Right hindlimb (tissue), 1 donor: ENCODE measurements at regions not wholly inside any gene's neighbourhood (a gene's known extent, or its start where the extent isn't known, plus 50 kb on each side); places are given as distances from the start of the nearest gene placed in this dataset.
"Not testable (repeated sequence)": the region's sequence is repeated elsewhere in the genome, so short reads cannot be mapped to it uniquely, and the experiment has no call there.

Experiments
- DNase-seq: peaks from one replicate; pipeline ENCODE4 v3.0.0-alpha.2; 2018

GRCh38 chr6:167392631-167393316 is 67.9 kb downstream of the TTLL2 start:
- no peak for DNase-seq

- DNase-seq, result no peak
Observed at GRCh38 chr6:167393731-167394130, 68.8 kb downstream of the TTLL2 start.

- peak; percentile 43 for DNase-seq
Observed at GRCh38 chr6:167394339-167394738, 69.5 kb downstream of the TTLL2 start.

DNA sequence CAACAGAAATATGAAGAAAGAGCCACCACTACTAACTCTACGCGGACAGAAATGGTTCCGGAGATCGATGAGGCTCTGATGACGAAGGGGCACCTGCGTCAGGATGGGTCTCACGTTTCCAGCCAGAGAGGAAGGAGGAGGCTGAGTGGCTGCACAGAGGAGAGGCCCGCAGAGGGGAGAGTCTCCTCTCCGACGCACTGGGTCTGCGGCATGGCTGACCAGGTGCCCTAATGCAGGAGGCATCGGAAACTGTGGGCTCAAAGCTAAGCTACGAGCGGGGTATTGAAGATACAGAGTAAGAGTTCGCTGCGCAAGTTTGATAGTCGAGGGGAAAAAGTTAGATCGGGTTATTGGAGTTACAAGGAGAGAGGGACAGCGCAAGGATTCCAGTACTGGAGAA is 69.9 kb downstream of the TTLL2 start:
- no peak for DNase-seq

GRCh38 chr6:167396068-167396658 is 71.3 kb downstream of the TTLL2 start:
- DNase-seq, result no peak

DNA sequence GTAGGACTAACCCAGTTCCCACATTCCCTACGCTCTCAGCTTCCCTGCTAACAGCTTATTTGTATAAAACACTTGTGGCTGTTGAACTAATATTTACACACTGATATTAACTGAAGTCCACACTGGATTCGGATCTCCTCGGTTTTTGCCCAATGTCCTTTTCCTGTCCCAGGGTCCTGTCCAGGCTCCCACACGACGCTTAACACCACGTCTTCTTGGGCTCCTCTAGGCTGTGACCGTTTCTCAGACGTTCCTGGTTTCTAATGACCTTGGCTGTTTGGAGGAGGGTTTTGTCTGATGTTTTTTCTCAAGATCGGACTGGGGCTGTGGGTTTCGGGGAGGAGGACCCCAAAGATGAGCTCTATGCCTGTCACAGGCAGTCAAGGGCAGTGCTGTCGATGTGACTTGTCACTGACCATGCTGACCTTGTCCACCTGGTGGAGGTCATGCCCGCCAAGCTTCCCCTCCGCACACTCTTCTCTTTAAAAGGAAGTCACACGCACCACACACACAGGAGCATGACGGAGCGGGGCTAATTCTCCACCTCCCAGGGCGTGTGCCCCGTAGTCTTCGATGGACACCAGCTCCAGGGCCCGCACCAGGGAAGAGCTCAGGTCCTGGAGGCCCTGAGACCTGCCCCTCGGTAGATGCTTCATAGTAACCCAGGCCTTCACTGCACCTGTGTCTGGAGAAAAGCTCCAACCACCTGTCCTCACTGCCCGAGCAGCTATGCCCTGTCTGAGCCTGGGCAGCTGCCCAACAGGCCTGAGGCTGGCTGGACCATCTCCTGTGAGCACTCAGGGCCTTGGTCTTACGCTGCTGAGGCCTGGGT is 72.0 kb downstream of the TTLL2 start:
- no peak for DNase-seq

DNA sequence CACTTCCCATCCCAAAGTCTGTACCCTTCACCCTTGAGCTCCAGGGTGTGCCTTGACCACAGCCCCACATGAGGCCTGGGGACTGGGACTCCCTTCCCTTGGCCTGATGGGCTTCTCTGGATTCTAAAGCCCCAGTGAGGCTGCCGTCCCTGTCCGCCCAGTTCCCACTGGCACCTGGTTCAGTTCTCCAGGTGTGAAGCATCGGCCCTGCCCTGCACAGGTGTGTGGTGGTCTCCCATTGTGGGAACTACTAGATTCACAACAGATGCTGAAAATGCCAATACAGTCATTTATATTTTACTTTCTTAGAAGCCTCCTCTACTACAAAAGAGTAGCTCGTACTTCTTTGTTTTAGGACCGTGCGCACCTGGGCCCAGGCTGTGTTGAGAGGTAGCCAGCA is 72.8 kb downstream of the TTLL2 start:
- no peak for DNase-seq

DNA sequence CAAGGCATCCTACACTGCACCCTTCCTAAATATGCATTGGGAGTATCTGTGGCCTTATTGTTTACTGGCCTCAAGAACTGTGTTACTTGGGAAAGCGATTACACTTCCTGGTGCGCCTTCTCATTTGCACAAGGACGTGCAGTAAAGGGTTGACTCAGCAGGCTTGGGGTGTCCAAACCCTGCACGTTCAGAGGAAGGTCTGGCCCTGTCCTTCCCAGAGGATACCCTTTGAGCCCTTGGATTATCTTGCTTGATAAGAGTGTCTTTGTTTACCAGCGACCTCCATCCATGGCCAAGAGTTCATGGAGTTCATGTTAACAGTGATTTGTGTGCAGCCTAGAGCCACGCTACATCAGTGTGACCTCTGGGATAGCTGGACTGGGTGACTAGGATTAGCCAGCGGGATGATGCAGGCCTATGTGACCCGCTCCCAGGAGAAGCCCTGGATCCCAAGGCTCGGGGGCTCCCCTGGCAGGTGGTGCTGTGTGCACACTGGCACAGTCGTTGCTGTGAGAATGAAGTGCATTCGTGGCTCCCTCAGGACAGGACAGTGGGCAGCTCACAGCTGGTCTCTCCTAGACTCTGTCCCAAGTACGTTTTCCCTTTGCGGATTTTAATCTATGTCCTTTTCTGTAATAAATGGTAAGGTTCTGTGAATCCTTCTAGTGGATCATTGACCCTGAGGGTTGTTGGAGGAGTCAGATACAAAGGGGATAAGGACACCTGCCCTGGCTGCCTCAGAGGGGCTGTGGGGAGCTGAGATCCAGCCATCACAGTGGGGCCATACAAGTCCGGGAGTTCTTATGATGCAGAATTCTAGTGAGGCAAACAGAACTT is 73.5 kb downstream of the TTLL2 start:
- no peak for DNase-seq

DNA sequence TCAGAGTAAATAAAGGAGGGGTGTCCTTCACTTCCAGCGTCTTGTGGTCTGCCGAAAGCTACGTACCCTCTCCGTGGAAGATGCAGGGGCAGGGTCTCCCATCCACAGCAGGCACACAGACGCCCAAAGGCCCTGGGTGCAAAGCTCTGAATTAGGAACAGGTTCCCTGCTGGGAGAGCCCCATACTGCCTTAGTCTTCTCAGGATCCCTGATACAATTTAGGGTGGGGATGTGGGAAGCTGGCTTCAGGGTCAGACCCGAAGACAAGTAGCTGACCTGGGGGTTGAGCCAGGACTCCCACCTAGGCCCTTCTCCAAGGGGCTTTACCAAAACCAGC is 74.1 kb downstream of the TTLL2 start:
- DNase-seq, result no peak

GRCh38 chr6:167399599-167399998 is 74.7 kb downstream of the TTLL2 start:
- no peak for DNase-seq

DNA sequence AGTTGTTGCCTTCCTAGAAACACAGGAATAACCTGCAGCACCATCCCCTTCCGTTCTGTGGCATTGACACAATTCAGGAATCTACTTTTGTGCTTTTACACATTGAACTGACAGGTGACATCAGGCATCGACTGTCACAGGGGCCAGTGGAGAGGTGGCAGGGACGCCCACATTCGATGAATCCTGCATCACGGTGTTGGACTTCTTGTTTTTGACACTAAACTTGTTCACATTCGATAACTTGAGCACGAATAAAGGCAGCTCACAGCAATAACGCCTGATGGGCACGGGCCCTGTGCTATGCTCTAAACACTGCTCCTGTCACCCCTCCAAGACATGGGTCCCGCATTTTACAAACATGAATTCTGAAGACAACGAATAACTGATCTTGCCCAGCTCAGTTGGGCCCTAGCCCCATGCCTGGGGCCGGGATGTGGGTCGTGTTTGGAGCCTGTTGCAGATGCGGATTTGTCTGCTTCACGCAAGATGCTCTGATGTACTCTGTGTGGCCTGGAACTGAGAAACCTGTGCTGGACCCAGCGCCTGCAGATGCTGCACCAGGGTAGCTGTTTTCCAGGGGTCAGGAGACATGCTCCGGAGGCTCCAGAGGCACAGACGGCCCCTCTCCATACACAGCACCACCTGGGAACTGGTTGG is 75.7 kb downstream of the TTLL2 start:
- no peak for DNase-seq

DNA sequence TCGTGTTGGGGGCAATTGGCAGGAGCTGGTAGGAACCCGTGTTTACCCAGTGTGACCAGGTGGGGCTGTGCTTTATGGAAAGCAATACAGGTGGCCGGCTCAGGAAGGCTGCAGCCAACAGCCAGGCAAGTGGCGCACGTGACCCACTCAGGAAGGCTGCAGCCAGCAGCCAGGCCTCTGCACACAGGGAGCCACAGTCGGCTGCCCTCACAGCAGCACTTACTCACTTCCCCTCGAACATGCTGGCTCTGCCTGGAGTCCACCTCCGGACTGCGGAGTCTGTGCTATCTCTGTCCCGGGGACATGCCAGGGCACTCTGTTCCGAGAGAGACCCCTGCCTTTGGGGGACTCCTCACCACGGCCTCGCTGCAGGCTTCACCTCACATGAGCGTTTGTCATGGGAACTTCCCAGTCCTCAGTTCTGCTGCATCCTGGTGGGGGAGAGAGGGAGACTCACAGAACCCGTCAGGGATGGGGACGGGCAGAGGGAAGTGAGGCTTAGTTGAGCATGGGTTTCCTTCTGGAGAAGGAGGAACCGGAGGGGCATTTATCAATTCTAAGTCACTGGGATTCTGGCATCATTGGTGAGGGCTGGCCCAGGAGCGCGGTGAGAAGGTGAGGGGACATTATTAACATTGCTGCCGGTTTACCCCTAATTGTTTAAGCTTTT is 76.8 kb downstream of the TTLL2 start:
- peak; percentile 34 for DNase-seq

- DNase-seq, result no peak
Observed at GRCh38 chr6:167402195-167402686, 77.4 kb downstream of the TTLL2 start.

DNA sequence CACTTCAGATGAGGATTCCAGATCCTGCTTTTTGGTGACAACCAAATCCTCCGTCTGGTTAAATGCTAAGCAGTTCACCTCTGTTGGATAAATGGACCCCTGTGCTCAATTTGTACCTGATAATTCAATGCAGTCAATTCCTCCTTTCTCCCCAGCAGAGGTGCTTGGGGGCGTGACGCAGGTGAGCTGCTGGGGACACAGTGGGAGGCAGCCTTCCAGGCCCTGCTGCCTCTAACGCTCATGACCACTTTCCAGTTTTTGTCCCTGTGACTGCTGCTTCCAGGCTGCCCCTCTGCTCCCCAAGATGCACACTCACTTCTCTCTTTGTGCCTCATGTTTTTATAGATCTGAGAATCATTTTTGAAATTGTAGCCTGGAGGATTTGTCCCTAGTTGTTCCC is 78.5 kb downstream of the TTLL2 start:
- no peak for DNase-seq

DNA sequence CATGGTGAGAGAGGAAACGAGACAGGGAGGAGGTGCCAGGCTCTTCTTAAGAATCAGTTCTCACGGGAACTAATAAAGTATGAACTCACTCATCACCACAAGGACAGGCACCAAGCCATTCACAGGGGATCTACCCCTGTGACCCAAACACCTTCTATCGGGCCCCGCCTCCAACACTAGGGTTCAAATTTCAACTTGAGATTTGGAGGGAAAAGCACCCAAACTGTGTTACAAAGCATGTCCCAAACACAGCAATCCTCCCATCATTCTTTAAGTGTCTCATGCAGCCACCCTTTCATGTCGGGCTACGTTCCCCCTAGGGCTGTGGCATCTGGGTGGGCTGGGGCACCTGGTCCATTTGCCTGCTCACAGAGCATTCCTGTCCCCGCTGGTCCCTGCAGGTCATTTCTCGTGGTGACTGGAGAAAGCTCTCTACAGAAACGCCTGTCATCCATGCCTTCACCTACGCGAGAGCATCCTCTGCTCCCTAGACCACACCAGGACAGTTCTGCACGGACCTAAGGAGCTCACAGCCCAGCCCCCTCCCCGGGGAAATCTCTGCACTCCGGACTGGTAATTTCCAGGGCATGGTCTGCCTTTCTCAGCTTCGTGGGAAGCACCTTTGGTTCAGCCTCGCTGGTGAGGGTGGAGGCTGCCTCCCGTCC is 79.6 kb downstream of the TTLL2 start:
- DNase-seq, result no peak

- no peak for DNase-seq
Observed at GRCh38 chr6:167405778-167406532, 81.1 kb downstream of the TTLL2 start.

GRCh38 chr6:167406533-167407238 is 81.8 kb downstream of the TTLL2 start:
- DNase-seq, result not testable (repeated sequence)

DNA sequence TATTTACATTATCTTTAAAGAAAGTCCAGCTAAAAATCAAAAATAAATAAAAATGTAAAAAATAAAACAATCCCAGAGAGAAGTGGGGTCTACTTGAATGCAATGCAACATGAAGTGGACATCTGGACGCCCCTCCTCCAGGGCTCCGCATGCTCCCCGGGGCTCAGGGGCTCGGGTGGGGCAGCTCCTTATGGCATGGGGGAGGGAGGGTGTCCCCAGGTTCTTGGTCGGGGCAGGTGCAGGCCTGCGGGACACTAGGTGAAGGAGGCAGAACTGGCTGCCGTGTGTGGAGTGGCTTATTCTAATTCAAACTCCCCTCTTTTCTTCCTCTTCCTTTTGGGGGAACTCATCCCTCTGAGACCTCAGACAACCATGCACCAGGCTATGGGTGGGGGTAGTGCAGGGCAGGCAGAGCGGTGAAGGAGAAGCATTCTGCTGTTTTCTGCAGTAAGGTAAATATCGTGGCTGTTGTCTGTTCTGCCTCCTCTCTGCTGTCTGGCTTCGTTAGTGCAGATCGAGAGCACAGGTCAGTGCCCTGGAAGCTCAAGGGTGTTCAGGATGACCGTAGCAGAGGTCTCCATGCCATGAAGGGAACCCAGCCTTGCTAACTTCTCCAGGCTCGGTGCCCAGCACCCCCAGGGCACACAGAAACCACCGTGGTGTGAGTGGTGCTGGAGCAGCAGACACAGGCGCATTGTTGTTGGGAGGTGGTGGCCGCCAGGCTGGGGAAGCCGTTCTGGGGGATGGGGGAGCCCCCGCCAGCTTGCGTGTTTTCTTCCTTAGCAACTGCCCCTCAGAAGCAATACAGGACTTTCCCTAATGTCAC is 82.6 kb downstream of the TTLL2 start:
- no peak for DNase-seq
